Sigmoid colon (tissue), 6 donors: ENCODE measurements at regions not wholly inside any gene's neighbourhood (a gene's known extent, or its start where the extent isn't known, plus 50 kb on each side); places are given as distances from the start of the nearest gene placed in this dataset.
"Not testable (repeated sequence)": the region's sequence is repeated elsewhere in the genome, so short reads cannot be mapped to it uniquely, and the experiment has no call there.

Experiments used
- DNase-seq: peaks from one replicate; pipeline ENCODE4 v3.0.0-alpha.2; 2019
- H3K27ac ChIP-seq, 4 donors: fragments of 200-600 bp; sonication (generic); one replicate each; pipeline ENCODE4 v1.5.1; 2016 to 2019; ENCODE audit warnings: mild to moderate bottlenecking in 1 of 4
- H3K27me3 ChIP-seq, 3 donors: fragments of 200-600 bp; sonication (generic); one replicate each; pipeline ENCODE4 v1.5.1; 2019; ENCODE audit warnings: mild to moderate bottlenecking in 1 of 3
- H3K36me3 ChIP-seq, 4 donors: fragments of 200-600 bp; sonication (generic); one replicate each; pipeline ENCODE4 v1.5.1; 2016 to 2019
- H3K4me1 ChIP-seq, 4 donors: fragments of 200-600 bp; sonication (generic); one replicate each; pipeline ENCODE4 v1.5.1; 2017 to 2019
- H3K4me3 ChIP-seq, 4 donors: fragments of 200-600 bp; sonication (generic); one replicate each; pipeline ENCODE4 v1.5.1; 2017 to 2019; ENCODE audit warnings: mild to moderate bottlenecking in 2 of 4, moderate library complexity in 1 of 4
- H3K9me3 ChIP-seq, 4 donors: fragments of 200-600 bp in 3 of 4; sonication (generic) in 3 of 4; one replicate each; pipeline versions ENCODE4 v1.5.1 to v1.6.1; 2013 to 2019
- CTCF ChIP-seq, 4 experiments: fragments of 450-650 bp in 3 of 4; fragments of 200-600 bp in 1 of 4; IDR thresholded peaks; one replicate each; pipeline ENCODE4 v1.5.1; 2016 to 2019; ENCODE audit warnings: antibody characterized with exemption in 4 of 4, mild to moderate bottlenecking in 3 of 4, moderate library complexity in 2 of 4
- EP300 ChIP-seq, 4 donors: sonication (generic); formaldehyde crosslinking; IDR thresholded peaks; one replicate each; pipeline ENCODE4 v1.6.1; 2017; ENCODE audit warnings: antibody characterized with exemption in 4 of 4
- POLR2A ChIP-seq, 2 donors: fragments of 450-650 bp; IDR thresholded peaks; one replicate each; pipeline ENCODE4 v1.6.1; 2016; ENCODE audit warnings: antibody characterized with exemption in 2 of 2, mild to moderate bottlenecking in 2 of 2, moderate library complexity in 2 of 2
- POLR2AphosphoS5 ChIP-seq, 4 donors: sonication (generic); formaldehyde crosslinking; IDR thresholded peaks; one replicate each; pipeline ENCODE4 v1.6.1; 2017; ENCODE audit warnings: antibody characterized with exemption in 4 of 4
- WGBS, 2 donors: extraction: QIAGEN DNeasy Blood & Tissue Kit; methylation state at CpG; one replicate each; pipeline ENCODE4 v1.1.7; 2013; 5-methylcytosine and 5-hydroxymethylcytosine counted together
- intact Hi-C: fragments of 100-400 bp; cut with DNase I; formaldehyde crosslinking; loops from one replicate; pipeline ENCODE4 v1.15.1; 2023
- donor health status: healthy with polysubstance abuse.
- donor health status: healthy.

DNA sequence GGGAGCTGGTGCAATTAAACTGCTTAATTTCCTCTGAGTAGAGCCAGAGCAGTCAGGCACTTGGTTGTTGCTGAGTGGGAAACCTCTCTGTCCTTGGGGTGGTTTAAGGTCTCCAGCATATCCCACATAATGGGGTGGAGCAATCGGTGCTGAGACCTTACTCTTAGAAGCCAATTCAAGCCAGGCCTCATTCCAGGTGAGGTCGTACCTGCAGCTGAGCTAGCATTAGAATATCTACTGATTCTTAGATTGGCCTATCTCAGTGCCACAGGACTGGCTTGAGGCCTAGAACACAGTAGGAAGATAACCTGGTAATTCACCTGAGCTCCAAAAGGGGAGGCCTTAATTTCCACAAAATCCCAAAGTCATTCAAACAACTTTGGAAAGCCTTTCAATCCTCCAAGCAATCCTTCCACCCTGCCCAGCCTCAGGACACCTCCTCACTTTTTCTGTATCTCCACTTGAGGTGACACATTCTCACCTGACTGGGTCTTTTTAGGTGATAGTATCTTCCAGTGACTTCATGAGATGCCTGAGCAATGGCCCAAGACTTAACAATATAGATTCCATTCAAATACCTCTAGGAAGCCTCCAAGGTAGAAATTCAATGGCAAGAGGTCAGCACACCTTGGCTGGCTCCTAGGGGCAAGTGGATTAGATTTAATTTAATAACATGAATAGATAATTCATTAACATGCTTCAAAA lies 91.0 kb downstream of the FEM1C start:
- intact Hi-C loops = no loop called here
- TF ChIP-seq EP300 (IDR thresholded peaks at IDR 0.05) (no peak), CTCF (IDR thresholded peaks at IDR 0.05) (no peak), POLR2A (IDR thresholded peaks at IDR 0.05) (no peak), POLR2AphosphoS5 (IDR thresholded peaks at IDR 0.05) (no peak)
- no peak overlapping the region for H3K27ac ChIP-seq

DNA sequence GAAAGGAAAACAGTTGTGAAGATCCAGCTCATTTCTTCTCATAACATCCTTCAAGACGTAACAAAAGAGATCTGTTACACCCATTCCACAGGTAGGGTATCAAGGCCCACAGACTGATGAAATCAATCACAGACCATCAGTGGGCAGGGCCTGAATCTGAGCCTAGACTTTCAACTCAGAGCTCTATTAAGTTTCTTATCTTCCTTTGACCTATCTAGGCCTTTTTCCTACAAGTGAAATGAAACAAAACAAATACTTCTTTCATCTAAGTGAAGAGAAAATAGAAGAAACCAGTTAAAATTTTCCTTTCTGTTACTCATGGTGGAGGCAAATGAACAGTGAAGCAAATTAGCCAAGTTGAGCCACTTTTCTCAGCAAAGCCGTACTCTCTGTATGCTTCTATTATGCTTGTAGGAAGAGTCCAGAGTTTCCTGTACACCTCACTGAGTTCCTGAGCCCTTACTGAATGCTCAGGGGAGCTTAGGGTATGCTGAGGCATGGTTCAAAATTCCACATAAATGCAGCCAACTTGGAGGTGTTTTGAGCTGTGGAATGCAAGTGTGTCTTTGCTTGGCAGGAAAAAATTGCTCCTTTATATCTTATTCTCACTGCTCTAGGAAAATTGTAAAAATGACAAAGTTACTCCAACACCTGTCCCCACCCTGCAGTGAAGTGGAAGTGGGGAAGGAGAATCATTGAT lies 91.9 kb downstream of the FEM1C start:
- Histone ChIP-seq H3K4me1 (peaks cover 0 to 5% (median 2%) of the 10 kb centered on the region in 4 donors), H3K4me3 (no peak overlapping the region), H3K36me3 (no peaks in the 10 kb centered on the region), H3K27ac (no peak overlapping the region), H3K27me3 (no peaks in the 10 kb centered on the region), H3K9me3 (no peaks in the 10 kb centered on the region)
- TF ChIP-seq EP300 (IDR thresholded peaks at IDR 0.05) = no peak
- TF ChIP-seq CTCF (IDR thresholded peaks at IDR 0.05) = no peak
- TF ChIP-seq POLR2A (IDR thresholded peaks at IDR 0.05) = no peak
- TF ChIP-seq POLR2AphosphoS5 (IDR thresholded peaks at IDR 0.05) = no peak
- no peak for DNase-seq
- WGBS, 2 donors = 56 to 79% methylated on average over 2 of the region's 2 CpGs
- intact Hi-C loops = no loop called here

More for the DNA sequence above, 91.0 kb downstream of the FEM1C start:
- 27 to 77% methylated on average over 2 of the region's 2 CpGs for WGBS, 2 donors
- DNase-seq = no peak
- Histone ChIP-seq H3K4me3 (no peak overlapping the region), H3K36me3 (no peaks in the 10 kb centered on the region), H3K27me3 (no peaks in the 10 kb centered on the region), H3K9me3 (no peaks in the 10 kb centered on the region), H3K4me1 (peaks cover 0 to 5% (median 2%) of the 10 kb centered on the region in 4 donors)

GRCh38 chr5:115452083-115452482 lies 92.5 kb downstream of the FEM1C start:
- H3K4me1 ChIP-seq = peaks cover 0 to 5% (median 2%) of the 10 kb centered on the region in 4 donors
- 28 to 64% methylated on average over 2 of the region's 2 CpGs for WGBS, 2 donors
- TF ChIP-seq CTCF (IDR thresholded peaks at IDR 0.05) = no peak
- TF ChIP-seq POLR2A (IDR thresholded peaks at IDR 0.05) = no peak
- H3K36me3 ChIP-seq = no peaks in the 10 kb centered on the region
- no peaks in the 10 kb centered on the region for H3K27me3 ChIP-seq
- H3K27ac ChIP-seq = no peak overlapping the region
- DNase-seq = no peak
- intact Hi-C loops = no loop called here
- H3K9me3 ChIP-seq = no peaks in the 10 kb centered on the region
- H3K4me3 ChIP-seq = no peak overlapping the region

DNA sequence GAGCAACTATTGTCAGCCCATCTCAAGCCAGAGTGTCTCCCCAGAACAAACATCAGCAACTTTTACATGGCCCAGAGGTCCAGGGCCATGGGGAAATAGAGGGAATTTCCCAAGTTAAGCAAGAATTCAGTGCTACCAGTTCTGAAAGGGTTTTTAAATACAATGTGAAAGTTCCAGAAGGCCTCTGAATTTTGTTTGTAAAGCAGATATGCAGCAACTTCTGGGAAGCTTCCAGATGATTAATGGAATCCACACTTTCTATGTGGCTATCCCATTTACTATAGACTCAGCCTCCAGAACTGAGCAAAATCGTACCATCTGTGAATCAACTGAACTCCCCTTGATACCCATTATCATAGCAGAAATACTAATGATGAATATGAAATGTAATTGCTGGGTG lies 93.8 kb downstream of the FEM1C start:
- no peak overlapping the region for H3K27ac ChIP-seq
- TF ChIP-seq POLR2A (IDR thresholded peaks at IDR 0.05) (no peak), POLR2AphosphoS5 (IDR thresholded peaks at IDR 0.05) (no peak)
- H3K4me3 ChIP-seq = no peak overlapping the region
- H3K27me3 ChIP-seq = no peaks in the 10 kb centered on the region
- H3K36me3 ChIP-seq = no peaks in the 10 kb centered on the region
- DNase-seq = no peak
- no peaks in the 10 kb centered on the region for H3K9me3 ChIP-seq
- intact Hi-C loops = no loop called here
- peaks cover 0 to 5% (median 2%) of the 10 kb centered on the region in 4 donors for H3K4me1 ChIP-seq
- WGBS, 2 donors = 17 to 48% methylated on average over 1 of the region's 1 CpG

- intact Hi-C loops, H3K4me1 ChIP-seq, DNase-seq, H3K9me3 ChIP-seq, H3K27me3 ChIP-seq, H3K4me3 ChIP-seq, H3K27ac ChIP-seq, H3K36me3 ChIP-seq: not testable (repeated sequence)
- 72 to 76% methylated on average over 7 of the region's 7 CpGs for WGBS, 2 donors
Measured at GRCh38 chr5:115448630-115449029, 95.9 kb downstream of the FEM1C start.
